SK-N-SH (cell line): ENCODE measurements at regions not wholly inside any gene's neighbourhood (a gene's known extent, or its start where the extent isn't known, plus 50 kb on each side); places are given as distances from the start of the nearest gene placed in this dataset.

ENCODE experiments used
- CTCF ChIA-PET: fragments of 300-600, 350-600 bp; formaldehyde crosslinking; extraction: SDS; loops from one replicate; lab custom pipeline; 2021; lab: Yijun Ruan, JAX
- POLR2A ChIA-PET: fragments of 350-600 bp; sonication (Branson Sonifier 250); formaldehyde crosslinking; extraction: SDS; loops from one replicate; lab custom pipeline; 2020; ENCODE audit warnings: antibody characterized with exemption, inconsistent platforms; lab: Yijun Ruan, JAX
- DNase-seq: peaks from one replicate; pipeline ENCODE4 v3.0.0; 2012
- H2AFZ ChIP-seq: fragments of 200-600 bp; sonication (generic); 2 replicates; pipeline ENCODE4 v1.8.1; 2016; ENCODE audit warnings: antibody characterized with exemption, mild to moderate bottlenecking, low read depth
- H3F3A ChIP-seq: fragments of 200-600 bp; sonication (generic); replicated peaks from 2 replicates; pipeline ENCODE3; 2016; ENCODE audit warnings: antibody characterized with exemption, mild to moderate bottlenecking; ENCODE audit not compliant: insufficient read depth
- H3K27ac ChIP-seq, 2 experiments: fragments of 200-500 bp in 1 of 2; fragments of 200-600 bp in 1 of 2; sonication (Bioruptor generic) in 1 of 2; sonication (generic), shearing (Covaris generic) in 1 of 2; 2 replicates each; pipeline versions ENCODE4 v1.5.1 to v1.6.1; 2014 to 2016; ENCODE audit warnings: low read depth in 2 of 2, inconsistent platforms in 1 of 2, low read length in 1 of 2, mild to moderate bottlenecking in 1 of 2, mixed read lengths in 1 of 2
- H3K27me3 ChIP-seq: fragments of 200-600 bp; sonication (generic), shearing (Covaris generic); 2 replicates; pipeline ENCODE4 v1.6.1; 2016; ENCODE audit warnings: mixed run types; ENCODE audit not compliant: insufficient read depth
- H3K36me3 ChIP-seq, 2 experiments: fragments of 200-500 bp in 1 of 2; fragments of 200-600 bp in 1 of 2; sonication (Bioruptor generic) in 1 of 2; sonication (generic) in 1 of 2; replicated peaks in 1 of 2; 2 replicates each; pipeline versions ENCODE3 to v1.5.1; 2014 to 2016; ENCODE audit warnings: low read length in 1 of 2, mild to moderate bottlenecking in 1 of 2; ENCODE audit not compliant: insufficient read depth in 2 of 2, control insufficient read depth in 1 of 2
- H3K4me1 ChIP-seq, 2 experiments: fragments of 200-500 bp in 1 of 2; fragments of 200-600 bp in 1 of 2; sonication (Bioruptor generic) in 1 of 2; sonication (generic), shearing (Covaris generic) in 1 of 2; 2 replicates each; pipeline versions ENCODE4 v1.5.1 to v1.6.1; 2014 to 2016; ENCODE audit warnings: low read depth in 1 of 2, low read length in 1 of 2, mixed run types in 1 of 2; ENCODE audit not compliant: insufficient read depth in 2 of 2, control insufficient read depth in 1 of 2
- H3K4me2 ChIP-seq: fragments of 200-600 bp; sonication (generic), shearing (Covaris generic); 2 replicates; pipeline ENCODE4 v1.6.1; 2017; ENCODE audit warnings: mixed run types
- H3K4me3 ChIP-seq, 2 experiments: fragments of 200-500 bp in 1 of 2; fragments of 200-600 bp in 1 of 2; sonication (Bioruptor generic) in 1 of 2; sonication (generic), shearing (Covaris generic) in 1 of 2; 2 replicates each; pipeline versions ENCODE4 v1.5.1 to v1.8.1; 2014 to 2016; ENCODE audit warnings: low read depth in 2 of 2, inconsistent platforms in 1 of 2, low read length in 1 of 2, mild to moderate bottlenecking in 1 of 2, mixed read lengths in 1 of 2, moderate library complexity in 1 of 2
- H3K79me2 ChIP-seq: fragments of 200-600 bp; sonication (generic); 2 replicates; pipeline ENCODE4 v1.8.1; 2017; ENCODE audit warnings: mild to moderate bottlenecking; ENCODE audit not compliant: insufficient read depth
- H3K9ac ChIP-seq: fragments of 200-600 bp; sonication (generic); 2 replicates; pipeline ENCODE4 v1.6.1; 2017; ENCODE audit warnings: mixed run types
- H3K9me2 ChIP-seq: fragments of 200-600 bp; sonication (generic); 2 replicates; pipeline ENCODE4 v1.6.1; 2017; ENCODE audit warnings: mixed run types
- H3K9me3 ChIP-seq: fragments of 200-600 bp; sonication (generic); 2 replicates; pipeline ENCODE4 v1.6.1; 2017; ENCODE audit warnings: mixed run types, mild to moderate bottlenecking, moderate library complexity
- H4K20me1 ChIP-seq: fragments of 200-600 bp; sonication (generic); 2 replicates; pipeline ENCODE4 v1.6.1; 2017; ENCODE audit warnings: mild to moderate bottlenecking, mixed run types; ENCODE audit not compliant: insufficient read depth
- EP300 ChIP-seq, 2 experiments: IDR thresholded peaks; 2 replicates each; pipeline versions ENCODE4 v1.4.0 to v1.6.1; 2012; ENCODE audit warnings: borderline replicate concordance in 1 of 2, low read depth in 1 of 2, low read length in 1 of 2
- FOXJ3 ChIP-seq: sonication (generic); formaldehyde crosslinking; IDR thresholded peaks from 2 replicates; pipeline ENCODE4 v1.5.1; 2020; ENCODE audit warnings: mild to moderate bottlenecking, missing genetic modification reagents
- JUND ChIP-seq: IDR thresholded peaks from 2 replicates; pipeline ENCODE4 v1.4.0; 2012
- RFX5 ChIP-seq: IDR thresholded peaks from 2 replicates; pipeline ENCODE4 v1.6.1; 2012; ENCODE audit warnings: mild to moderate bottlenecking, improper control_type of control experiment, low read length
- TAF1 ChIP-seq: IDR thresholded peaks from 2 replicates; pipeline ENCODE4 v1.6.1; 2012; ENCODE audit warnings: low read depth, mild to moderate bottlenecking, low read length, moderate library complexity, borderline replicate concordance
- TCF12 ChIP-seq: IDR thresholded peaks from 2 replicates; pipeline ENCODE4 v1.4.0; 2012
- TEAD4 ChIP-seq: IDR thresholded peaks from 2 replicates; pipeline ENCODE4 v1.4.0; 2012; ENCODE audit warnings: mild to moderate bottlenecking, borderline replicate concordance; ENCODE audit not compliant: insufficient read depth
- WGBS: methylation state at CpG from one replicate; pipeline ENCODE4 v1.1.6; 2017; ENCODE audit warnings: low lambda C conversion rate; 5-methylcytosine and 5-hydroxymethylcytosine counted together
- TF ChIP-seq, protein P1 (sequence below): fragments of 200-600 bp; sonication (generic); IDR thresholded peaks from 2 replicates; pipeline ENCODE4 v1.6.1; 2017; ENCODE audit warnings: antibody characterized with exemption, mild to moderate bottlenecking, moderate library complexity
- TF ChIP-seq, protein P2 (sequence below): fragments of 150-350 bp; IDR thresholded peaks from 2 replicates; pipeline ENCODE4 v1.6.1; 2017; ENCODE audit warnings: antibody characterized with exemption, low read length, low read depth, borderline replicate concordance
- TF ChIP-seq, protein P3 (sequence below): IDR thresholded peaks from 2 replicates; pipeline ENCODE4 v1.6.1; 2012; ENCODE audit warnings: mild to moderate bottlenecking, low read depth, low read length, moderate library complexity
- TF ChIP-seq, protein P4 (sequence below): IDR thresholded peaks from 2 replicates; pipeline ENCODE4 v1.4.0; 2012; ENCODE audit warnings: low read depth, borderline replicate concordance

DNA sequence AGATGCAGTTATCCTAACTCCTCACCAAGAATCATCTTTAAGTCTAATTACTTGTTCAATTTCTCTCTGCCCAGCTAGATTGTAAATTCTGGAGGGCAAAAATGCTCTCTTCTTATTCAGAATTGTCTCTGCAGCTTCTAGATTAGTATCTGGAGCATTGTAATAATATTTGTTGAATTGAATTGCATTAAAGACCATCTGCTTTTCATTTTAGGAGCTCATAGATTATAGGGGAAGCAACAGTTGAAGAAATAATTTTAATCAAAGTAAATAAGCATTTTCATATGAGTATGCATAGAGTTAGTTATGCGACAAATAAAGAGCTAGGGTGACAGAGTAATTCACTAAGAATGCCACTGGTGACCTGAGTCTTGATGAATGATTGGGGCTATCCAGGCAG lies 222.8 kb downstream of the SPRY2 start:
- TF ChIP-seq TCF12 = peak; percentile 32; the same call in 1 of the 2 replicates
- TF ChIP-seq, protein P1, sequence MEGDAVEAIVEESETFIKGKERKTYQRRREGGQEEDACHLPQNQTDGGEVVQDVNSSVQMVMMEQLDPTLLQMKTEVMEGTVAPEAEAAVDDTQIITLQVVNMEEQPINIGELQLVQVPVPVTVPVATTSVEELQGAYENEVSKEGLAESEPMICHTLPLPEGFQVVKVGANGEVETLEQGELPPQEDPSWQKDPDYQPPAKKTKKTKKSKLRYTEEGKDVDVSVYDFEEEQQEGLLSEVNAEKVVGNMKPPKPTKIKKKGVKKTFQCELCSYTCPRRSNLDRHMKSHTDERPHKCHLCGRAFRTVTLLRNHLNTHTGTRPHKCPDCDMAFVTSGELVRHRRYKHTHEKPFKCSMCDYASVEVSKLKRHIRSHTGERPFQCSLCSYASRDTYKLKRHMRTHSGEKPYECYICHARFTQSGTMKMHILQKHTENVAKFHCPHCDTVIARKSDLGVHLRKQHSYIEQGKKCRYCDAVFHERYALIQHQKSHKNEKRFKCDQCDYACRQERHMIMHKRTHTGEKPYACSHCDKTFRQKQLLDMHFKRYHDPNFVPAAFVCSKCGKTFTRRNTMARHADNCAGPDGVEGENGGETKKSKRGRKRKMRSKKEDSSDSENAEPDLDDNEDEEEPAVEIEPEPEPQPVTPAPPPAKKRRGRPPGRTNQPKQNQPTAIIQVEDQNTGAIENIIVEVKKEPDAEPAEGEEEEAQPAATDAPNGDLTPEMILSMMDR = no peak
- no peak for TF ChIP-seq TAF1
- no peak for TF ChIP-seq RFX5
- peak in 1 of 2 experiments; percentile 51; a peak in 1 of 4 replicates for TF ChIP-seq EP300 (IDR thresholded peaks at IDR 0.05; ENCODE audit: borderline replicate concordance in 1 of 2, low read depth in 1 of 2, low read length in 1 of 2)
- TF ChIP-seq TEAD4 = no peak
- TF ChIP-seq, protein P2, sequence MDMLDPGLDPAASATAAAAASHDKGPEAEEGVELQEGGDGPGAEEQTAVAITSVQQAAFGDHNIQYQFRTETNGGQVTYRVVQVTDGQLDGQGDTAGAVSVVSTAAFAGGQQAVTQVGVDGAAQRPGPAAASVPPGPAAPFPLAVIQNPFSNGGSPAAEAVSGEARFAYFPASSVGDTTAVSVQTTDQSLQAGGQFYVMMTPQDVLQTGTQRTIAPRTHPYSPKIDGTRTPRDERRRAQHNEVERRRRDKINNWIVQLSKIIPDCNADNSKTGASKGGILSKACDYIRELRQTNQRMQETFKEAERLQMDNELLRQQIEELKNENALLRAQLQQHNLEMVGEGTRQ = no peak
- no peak for TF ChIP-seq JUND
- TF ChIP-seq, protein P3, sequence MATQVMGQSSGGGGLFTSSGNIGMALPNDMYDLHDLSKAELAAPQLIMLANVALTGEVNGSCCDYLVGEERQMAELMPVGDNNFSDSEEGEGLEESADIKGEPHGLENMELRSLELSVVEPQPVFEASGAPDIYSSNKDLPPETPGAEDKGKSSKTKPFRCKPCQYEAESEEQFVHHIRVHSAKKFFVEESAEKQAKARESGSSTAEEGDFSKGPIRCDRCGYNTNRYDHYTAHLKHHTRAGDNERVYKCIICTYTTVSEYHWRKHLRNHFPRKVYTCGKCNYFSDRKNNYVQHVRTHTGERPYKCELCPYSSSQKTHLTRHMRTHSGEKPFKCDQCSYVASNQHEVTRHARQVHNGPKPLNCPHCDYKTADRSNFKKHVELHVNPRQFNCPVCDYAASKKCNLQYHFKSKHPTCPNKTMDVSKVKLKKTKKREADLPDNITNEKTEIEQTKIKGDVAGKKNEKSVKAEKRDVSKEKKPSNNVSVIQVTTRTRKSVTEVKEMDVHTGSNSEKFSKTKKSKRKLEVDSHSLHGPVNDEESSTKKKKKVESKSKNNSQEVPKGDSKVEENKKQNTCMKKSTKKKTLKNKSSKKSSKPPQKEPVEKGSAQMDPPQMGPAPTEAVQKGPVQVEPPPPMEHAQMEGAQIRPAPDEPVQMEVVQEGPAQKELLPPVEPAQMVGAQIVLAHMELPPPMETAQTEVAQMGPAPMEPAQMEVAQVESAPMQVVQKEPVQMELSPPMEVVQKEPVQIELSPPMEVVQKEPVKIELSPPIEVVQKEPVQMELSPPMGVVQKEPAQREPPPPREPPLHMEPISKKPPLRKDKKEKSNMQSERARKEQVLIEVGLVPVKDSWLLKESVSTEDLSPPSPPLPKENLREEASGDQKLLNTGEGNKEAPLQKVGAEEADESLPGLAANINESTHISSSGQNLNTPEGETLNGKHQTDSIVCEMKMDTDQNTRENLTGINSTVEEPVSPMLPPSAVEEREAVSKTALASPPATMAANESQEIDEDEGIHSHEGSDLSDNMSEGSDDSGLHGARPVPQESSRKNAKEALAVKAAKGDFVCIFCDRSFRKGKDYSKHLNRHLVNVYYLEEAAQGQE = no peak
- TF ChIP-seq, protein P4, sequence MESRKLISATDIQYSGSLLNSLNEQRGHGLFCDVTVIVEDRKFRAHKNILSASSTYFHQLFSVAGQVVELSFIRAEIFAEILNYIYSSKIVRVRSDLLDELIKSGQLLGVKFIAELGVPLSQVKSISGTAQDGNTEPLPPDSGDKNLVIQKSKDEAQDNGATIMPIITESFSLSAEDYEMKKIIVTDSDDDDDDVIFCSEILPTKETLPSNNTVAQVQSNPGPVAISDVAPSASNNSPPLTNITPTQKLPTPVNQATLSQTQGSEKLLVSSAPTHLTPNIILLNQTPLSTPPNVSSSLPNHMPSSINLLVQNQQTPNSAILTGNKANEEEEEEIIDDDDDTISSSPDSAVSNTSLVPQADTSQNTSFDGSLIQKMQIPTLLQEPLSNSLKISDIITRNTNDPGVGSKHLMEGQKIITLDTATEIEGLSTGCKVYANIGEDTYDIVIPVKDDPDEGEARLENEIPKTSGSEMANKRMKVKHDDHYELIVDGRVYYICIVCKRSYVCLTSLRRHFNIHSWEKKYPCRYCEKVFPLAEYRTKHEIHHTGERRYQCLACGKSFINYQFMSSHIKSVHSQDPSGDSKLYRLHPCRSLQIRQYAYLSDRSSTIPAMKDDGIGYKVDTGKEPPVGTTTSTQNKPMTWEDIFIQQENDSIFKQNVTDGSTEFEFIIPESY = no peak
- no peak for TF ChIP-seq FOXJ3
- no peaks in the 10 kb centered on the region for H3K36me3 ChIP-seq
- H4K20me1 ChIP-seq = no peaks in the 10 kb centered on the region
- H3K9me3 ChIP-seq = no peaks in the 10 kb centered on the region
- no peak overlapping the region for H3K4me3 ChIP-seq
- H3K27me3 ChIP-seq = no peaks in the 10 kb centered on the region
- H2AFZ ChIP-seq = no peak overlapping the region
- CTCF ChIA-PET = no interaction called here
- H3K4me1 ChIP-seq = peaks cover 0 to 8% of the 10 kb centered on the region in 2 experiments; a peak in 2 of 4 replicates
- no peak overlapping the region for H3K4me2 ChIP-seq
- POLR2A ChIA-PET = no interaction called here
- WGBS = 75% methylated on average over 1 of the region's 1 CpG
- no peak for DNase-seq
- no peak overlapping the region for H3K9ac ChIP-seq
- no peaks in the 10 kb centered on the region for H3K79me2 ChIP-seq
- no peaks in the 10 kb centered on the region for H3K9me2 ChIP-seq
- H3F3A ChIP-seq = no peaks in the 10 kb centered on the region
- H3K27ac ChIP-seq = peak overlapping the region in 1 of 2 experiments; percentile 55; a peak in 2 of 4 replicates
